A673 (cell line): ENCODE measurements at regions not wholly inside any gene's neighbourhood (a gene's known extent, or its start where the extent isn't known, plus 50 kb on each side); places are given as distances from the start of the nearest gene placed in this dataset.
"Not testable (repeated sequence)": the region's sequence is repeated elsewhere in the genome, so short reads cannot be mapped to it uniquely, and the experiment has no call there.

ENCODE experiments used
- BruUV-seq: library from RNA; stranded (reverse); fragments of 400-500 nt; replicated peaks from 2 replicates; lab custom pipeline; 2021; lab: Mats Ljungman, UMichigan
- CTCF ChIA-PET: fragments of 300-600 bp; sonication (Branson Sonifier 250); formaldehyde crosslinking; loops from one replicate; lab custom pipeline; 2022; ENCODE audit warnings: antibody characterized with exemption; lab: Charles Lee
- POLR2A ChIA-PET: fragments of 300-600 bp; sonication (Branson Sonifier 250); formaldehyde crosslinking; loops from one replicate; lab custom pipeline; 2022; ENCODE audit warnings: antibody characterized with exemption; ENCODE audit not compliant: low non-redundant PET; lab: Charles Lee
- DNase-seq: peaks from one replicate; pipeline ENCODE4 v3.0.0-alpha.2; 2015; ENCODE audit warnings: low spot score
- H3K27ac ChIP-seq: fragments of 200-600 bp; sonication (generic); 2 replicates; pipeline ENCODE4 v1.5.1; 2016; ENCODE audit warnings: mixed run types, low read depth, mild to moderate bottlenecking, mixed read lengths, antibody characterized with exemption, low read length; ENCODE audit not compliant: poor library complexity, severe bottlenecking
- H3K27me3 ChIP-seq: fragments of 200-600 bp; sonication (generic); replicated peaks from 2 replicates; pipeline ENCODE4 v1.6.1; 2017; ENCODE audit warnings: mixed run types, low read depth, mild to moderate bottlenecking, mixed read lengths, antibody characterized with exemption, low read length; ENCODE audit not compliant: insufficient read depth, poor library complexity
- H3K36me3 ChIP-seq: fragments of 200-600 bp; sonication (generic); 2 replicates; pipeline ENCODE4 v1.6.1; 2016; ENCODE audit warnings: mixed run types, mild to moderate bottlenecking, mixed read lengths, antibody characterized with exemption, low read length; ENCODE audit not compliant: insufficient read depth, poor library complexity, severe bottlenecking
- H3K4me1 ChIP-seq: fragments of 200-600 bp; sonication (generic); 2 replicates; pipeline ENCODE4 v1.6.1; 2017; ENCODE audit warnings: mixed run types, mild to moderate bottlenecking, mixed read lengths, antibody characterized with exemption, low read length; ENCODE audit not compliant: insufficient read depth, poor library complexity, severe bottlenecking
- H3K4me3 ChIP-seq: fragments of 200-600 bp; sonication (generic); 2 replicates; pipeline ENCODE4 v1.5.1; 2016; ENCODE audit warnings: low read depth, mixed run types, mild to moderate bottlenecking, mixed read lengths, low read length; ENCODE audit not compliant: poor library complexity, severe bottlenecking
- H3K9me3 ChIP-seq: fragments of 200-600 bp; sonication (generic); 2 replicates; pipeline ENCODE4 v1.6.1; 2016; ENCODE audit warnings: mixed run types, low read depth, mild to moderate bottlenecking, mixed read lengths, antibody characterized with exemption, low read length; ENCODE audit not compliant: poor library complexity, severe bottlenecking
- EZH2 ChIP-seq: fragments of 200-600 bp; sonication (generic); IDR thresholded peaks from 2 replicates; pipeline ENCODE4 v1.6.1; 2017; ENCODE audit warnings: borderline replicate concordance, low read depth, mild to moderate bottlenecking, mixed read lengths, antibody characterized with exemption, low read length; ENCODE audit not compliant: poor library complexity, severe bottlenecking
- intact Hi-C: fragments of 100-400 bp; cut with micrococcal nuclease; formaldehyde crosslinking; loops from one replicate; pipeline ENCODE4 v1.10.0; 2022; ENCODE audit not compliant: unreplicated experiment
- TF ChIP-seq, protein P1 (sequence below): fragments of 300-800, 200-600 bp; sonication (generic); conservative IDR thresholded peaks from 2 replicates; pipeline ENCODE4 v1.5.1; 2017; ENCODE audit warnings: low read depth, mild to moderate bottlenecking, antibody characterized with exemption, low read length, moderate library complexity, mixed read lengths

GRCh38 chr12:83574142-83574541 is 887.4 kb downstream of the TMTC2 start:
- intact Hi-C loops = no loop called here
- DNase-seq = no peak
- H3K27ac ChIP-seq = no peak overlapping the region
- no peaks in the 10 kb centered on the region for H3K27me3 ChIP-seq
- BruUV-seq = no TSS peak
- no peak overlapping the region for H3K4me3 ChIP-seq
- ChIA-PET POLR2A (no interaction called here), CTCF (no interaction called here)
- no peaks in the 10 kb centered on the region for H3K4me1 ChIP-seq
- no peak for TF ChIP-seq EZH2
- TF ChIP-seq, protein P1, sequence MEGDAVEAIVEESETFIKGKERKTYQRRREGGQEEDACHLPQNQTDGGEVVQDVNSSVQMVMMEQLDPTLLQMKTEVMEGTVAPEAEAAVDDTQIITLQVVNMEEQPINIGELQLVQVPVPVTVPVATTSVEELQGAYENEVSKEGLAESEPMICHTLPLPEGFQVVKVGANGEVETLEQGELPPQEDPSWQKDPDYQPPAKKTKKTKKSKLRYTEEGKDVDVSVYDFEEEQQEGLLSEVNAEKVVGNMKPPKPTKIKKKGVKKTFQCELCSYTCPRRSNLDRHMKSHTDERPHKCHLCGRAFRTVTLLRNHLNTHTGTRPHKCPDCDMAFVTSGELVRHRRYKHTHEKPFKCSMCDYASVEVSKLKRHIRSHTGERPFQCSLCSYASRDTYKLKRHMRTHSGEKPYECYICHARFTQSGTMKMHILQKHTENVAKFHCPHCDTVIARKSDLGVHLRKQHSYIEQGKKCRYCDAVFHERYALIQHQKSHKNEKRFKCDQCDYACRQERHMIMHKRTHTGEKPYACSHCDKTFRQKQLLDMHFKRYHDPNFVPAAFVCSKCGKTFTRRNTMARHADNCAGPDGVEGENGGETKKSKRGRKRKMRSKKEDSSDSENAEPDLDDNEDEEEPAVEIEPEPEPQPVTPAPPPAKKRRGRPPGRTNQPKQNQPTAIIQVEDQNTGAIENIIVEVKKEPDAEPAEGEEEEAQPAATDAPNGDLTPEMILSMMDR = no peak
- peaks cover 3% of the 10 kb centered on the region for H3K9me3 ChIP-seq
- no peaks in the 10 kb centered on the region for H3K36me3 ChIP-seq

DNA sequence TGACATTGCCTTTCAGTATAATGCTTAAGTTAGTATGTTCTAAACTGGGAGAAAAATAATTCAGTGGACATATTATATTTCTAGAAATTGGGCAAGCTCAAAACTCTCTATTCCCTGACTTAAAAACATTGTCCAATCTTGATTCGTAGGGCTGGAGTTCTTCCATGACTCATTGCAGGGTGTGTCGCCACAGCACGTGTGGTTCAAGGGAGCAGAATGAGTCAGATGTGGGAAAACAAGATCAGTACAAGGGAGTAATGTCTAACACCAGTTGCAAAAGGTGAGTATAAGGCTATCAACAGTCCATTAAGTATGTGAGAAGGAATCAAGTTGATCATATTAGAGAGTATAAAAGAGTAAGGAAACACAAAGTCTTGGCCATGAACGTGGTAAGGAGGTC is 887.0 kb downstream of the TMTC2 start:
- Histone ChIP-seq H3K4me1 (no peaks in the 10 kb centered on the region), H3K27ac (no peak overlapping the region), H3K4me3 (no peak overlapping the region), H3K36me3 (no peaks in the 10 kb centered on the region), H3K9me3 (peaks cover 3% of the 10 kb centered on the region), H3K27me3 (no peaks in the 10 kb centered on the region)
- BruUV-seq = no TSS peak
- no peak for TF ChIP-seq EZH2
- TF ChIP-seq, protein P1 = no peak
- POLR2A ChIA-PET = no interaction called here
- no peak for DNase-seq
- intact Hi-C loops = no loop called here
- CTCF ChIA-PET = no interaction called here

DNA sequence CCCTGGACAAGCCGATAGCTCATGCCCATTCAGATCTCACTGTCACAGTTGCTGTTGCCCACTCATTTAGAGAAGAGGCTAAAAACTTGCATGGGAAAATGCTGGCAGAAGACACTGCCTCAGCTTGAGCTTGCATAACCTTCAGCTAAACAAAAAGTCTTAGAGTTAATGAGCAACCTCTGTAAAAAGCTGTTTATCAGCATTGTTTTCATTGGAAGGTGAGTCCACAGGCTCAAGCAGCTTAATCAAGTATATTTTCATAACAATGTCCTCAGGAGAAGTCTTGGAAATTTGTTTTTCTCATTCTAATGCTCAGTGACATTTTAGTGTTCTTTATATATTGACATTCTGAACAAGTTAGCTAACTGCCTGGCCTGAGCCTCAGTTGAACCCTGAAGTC is 872.9 kb downstream of the TMTC2 start:
- no peaks in the 10 kb centered on the region for H3K36me3 ChIP-seq
- no peaks in the 10 kb centered on the region for H3K4me1 ChIP-seq
- POLR2A ChIA-PET = no interaction called here
- H3K27me3 ChIP-seq = no peaks in the 10 kb centered on the region
- intact Hi-C loops = no loop called here
- no peak overlapping the region for H3K27ac ChIP-seq
- CTCF ChIA-PET = no interaction called here
- DNase-seq = no peak
- no TSS peak for BruUV-seq
- no peaks in the 10 kb centered on the region for H3K9me3 ChIP-seq
- TF ChIP-seq, protein P1 = no peak
- TF ChIP-seq EZH2 = no peak
- H3K4me3 ChIP-seq = no peak overlapping the region

DNA sequence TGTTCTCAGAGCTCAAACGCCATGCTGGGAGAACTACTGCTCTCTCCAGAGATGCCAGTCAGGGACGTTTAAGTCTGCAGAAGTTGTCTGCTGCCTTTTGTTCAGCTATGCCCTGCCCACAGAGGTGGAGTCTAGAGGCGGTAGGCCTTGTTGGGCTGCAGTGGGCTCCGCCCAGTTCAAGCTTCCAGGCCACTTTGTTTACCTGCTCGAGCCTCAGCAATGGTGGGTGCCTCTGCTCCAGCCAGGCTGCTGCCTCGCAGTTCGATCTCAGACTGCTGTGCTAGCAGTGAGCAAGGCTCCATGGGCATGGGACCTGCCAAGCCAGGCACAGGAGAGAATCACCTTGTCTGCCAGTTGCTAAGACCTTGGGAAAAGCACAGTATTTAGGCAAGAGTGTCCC is 869.3 kb downstream of the TMTC2 start:
- intact Hi-C loops, BruUV-seq, H3K4me1 ChIP-seq, DNase-seq, H3K4me3 ChIP-seq, H3K27me3 ChIP-seq, CTCF ChIA-PET, H3K9me3 ChIP-seq, POLR2A ChIA-PET, H3K36me3 ChIP-seq, H3K27ac ChIP-seq: not testable (repeated sequence)
